ENCODE measurements at regions not wholly inside any gene's neighbourhood (a gene's known extent, or its start where the extent isn't known, plus 50 kb on each side); places are given as distances from the start of the nearest gene placed in this dataset.

DNA sequence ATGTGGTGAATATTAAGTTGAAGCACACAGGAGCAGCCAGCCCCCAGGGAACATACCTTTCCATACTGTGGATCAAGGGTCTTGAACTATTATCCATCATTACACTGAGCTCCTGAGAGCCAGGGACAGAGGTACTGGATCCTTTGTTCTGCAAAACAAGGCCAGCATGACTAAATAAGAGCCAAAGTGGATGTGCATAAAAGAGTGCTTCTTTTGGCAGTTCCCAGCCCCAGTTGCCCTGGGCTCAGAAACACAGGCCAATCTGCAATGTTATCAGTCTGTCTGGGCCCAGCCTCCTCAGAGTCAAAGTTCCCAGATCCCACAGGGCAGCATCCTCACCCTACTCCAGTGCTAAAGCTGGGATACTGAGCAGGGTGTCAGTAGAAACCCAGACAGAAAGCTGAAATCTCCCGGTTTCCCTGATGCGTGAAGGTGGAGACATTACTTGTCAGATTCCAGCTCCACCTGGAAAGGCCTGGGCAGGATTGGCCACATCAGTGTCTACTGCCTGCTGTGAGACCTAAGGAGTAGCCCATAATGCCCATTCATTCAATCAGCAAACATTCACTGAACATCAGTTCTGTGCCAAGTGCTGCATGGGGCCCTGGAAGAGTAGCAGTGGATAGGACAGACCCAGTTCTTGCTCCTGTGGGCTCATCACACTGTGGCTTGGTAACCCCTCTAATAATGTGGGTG, 342.7 kb downstream of the CXCL12 start:
- no peak overlapping the region for H3K4me3 ChIP-seq
- peak; percentile 12 for DNase-seq
- no peak overlapping the region for H3K9ac ChIP-seq (ENCODE audit: low read depth in 2 of 2, low read length in 2 of 2)
- H3K27me3 ChIP-seq: no peaks in the 10 kb centered on the region
- intact Hi-C loops (cut with DNase I): no loop called here
- TF ChIP-seq, protein P1, sequence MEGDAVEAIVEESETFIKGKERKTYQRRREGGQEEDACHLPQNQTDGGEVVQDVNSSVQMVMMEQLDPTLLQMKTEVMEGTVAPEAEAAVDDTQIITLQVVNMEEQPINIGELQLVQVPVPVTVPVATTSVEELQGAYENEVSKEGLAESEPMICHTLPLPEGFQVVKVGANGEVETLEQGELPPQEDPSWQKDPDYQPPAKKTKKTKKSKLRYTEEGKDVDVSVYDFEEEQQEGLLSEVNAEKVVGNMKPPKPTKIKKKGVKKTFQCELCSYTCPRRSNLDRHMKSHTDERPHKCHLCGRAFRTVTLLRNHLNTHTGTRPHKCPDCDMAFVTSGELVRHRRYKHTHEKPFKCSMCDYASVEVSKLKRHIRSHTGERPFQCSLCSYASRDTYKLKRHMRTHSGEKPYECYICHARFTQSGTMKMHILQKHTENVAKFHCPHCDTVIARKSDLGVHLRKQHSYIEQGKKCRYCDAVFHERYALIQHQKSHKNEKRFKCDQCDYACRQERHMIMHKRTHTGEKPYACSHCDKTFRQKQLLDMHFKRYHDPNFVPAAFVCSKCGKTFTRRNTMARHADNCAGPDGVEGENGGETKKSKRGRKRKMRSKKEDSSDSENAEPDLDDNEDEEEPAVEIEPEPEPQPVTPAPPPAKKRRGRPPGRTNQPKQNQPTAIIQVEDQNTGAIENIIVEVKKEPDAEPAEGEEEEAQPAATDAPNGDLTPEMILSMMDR (IDR thresholded peaks at IDR 0.05): no peak
- no peaks in the 10 kb centered on the region for H3K36me3 ChIP-seq
- H3K4me1 ChIP-seq: no peaks in the 10 kb centered on the region
- H3K27ac ChIP-seq: no peak overlapping the region
- H3K9me3 ChIP-seq: no peaks in the 10 kb centered on the region

DNA sequence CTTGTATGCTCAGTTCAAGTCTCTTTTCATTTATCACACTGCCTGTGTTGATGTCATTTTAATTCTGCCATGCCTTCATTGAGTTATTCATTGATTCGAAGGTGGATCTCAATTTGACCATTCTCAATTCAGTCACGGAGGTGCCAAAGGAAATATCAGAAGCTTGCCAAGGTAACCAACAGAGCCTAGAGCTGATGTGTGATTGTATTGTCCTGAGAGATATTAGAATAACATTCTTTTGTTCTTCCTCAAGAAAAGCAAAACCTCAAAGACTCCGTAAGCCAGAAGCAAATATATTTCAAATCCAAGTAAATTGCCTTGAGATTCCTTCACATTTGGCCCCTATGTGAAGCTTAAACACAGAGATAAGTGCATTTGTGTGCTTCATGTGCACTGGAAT, 345.3 kb downstream of the CXCL12 start:
- DNase-seq: no peak
- intact Hi-C loops (cut with DNase I): no loop called here
- no peaks in the 10 kb centered on the region for H3K36me3 ChIP-seq
- no peaks in the 10 kb centered on the region for H3K27me3 ChIP-seq
- H3K9me3 ChIP-seq: no peaks in the 10 kb centered on the region
- no peak overlapping the region for H3K4me3 ChIP-seq
- no peak overlapping the region for H3K9ac ChIP-seq (ENCODE audit: low read depth in 2 of 2, low read length in 2 of 2)
- no peaks in the 10 kb centered on the region for H3K4me1 ChIP-seq
- no peak overlapping the region for H3K27ac ChIP-seq
- TF ChIP-seq, protein P1 (IDR thresholded peaks at IDR 0.05): no peak

DNA sequence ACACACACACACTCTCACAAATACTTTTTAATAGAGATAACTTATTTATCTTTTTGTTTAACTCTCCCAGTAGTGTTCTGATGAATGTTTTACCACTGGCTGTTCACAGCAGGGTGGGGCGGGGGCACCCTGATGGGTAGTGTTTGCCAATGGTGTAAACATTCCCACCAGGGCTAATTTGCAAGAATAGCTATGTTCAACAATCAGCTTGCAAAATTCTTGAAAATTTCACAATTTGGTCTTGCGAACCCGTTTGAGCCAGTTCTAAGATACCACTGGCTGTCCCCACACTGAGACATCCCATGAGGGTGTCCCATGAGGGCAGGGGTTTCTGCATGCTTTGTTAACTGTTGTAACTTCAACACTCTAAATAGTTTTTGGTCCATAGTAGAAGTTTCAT, 348.5 kb downstream of the CXCL12 start:
- intact Hi-C loops (cut with DNase I): no loop called here
- Histone ChIP-seq H3K9me3 (no peaks in the 10 kb centered on the region), H3K4me1 (no peaks in the 10 kb centered on the region), H3K36me3 (no peaks in the 10 kb centered on the region), H3K27me3 (no peaks in the 10 kb centered on the region), H3K4me3 (no peak overlapping the region), H3K9ac (ENCODE audit: low read depth in 2 of 2, low read length in 2 of 2) (no peak overlapping the region), H3K27ac (no peak overlapping the region)
- peak; percentile 2 for DNase-seq
- TF ChIP-seq, protein P1 (IDR thresholded peaks at IDR 0.05): no peak

DNA sequence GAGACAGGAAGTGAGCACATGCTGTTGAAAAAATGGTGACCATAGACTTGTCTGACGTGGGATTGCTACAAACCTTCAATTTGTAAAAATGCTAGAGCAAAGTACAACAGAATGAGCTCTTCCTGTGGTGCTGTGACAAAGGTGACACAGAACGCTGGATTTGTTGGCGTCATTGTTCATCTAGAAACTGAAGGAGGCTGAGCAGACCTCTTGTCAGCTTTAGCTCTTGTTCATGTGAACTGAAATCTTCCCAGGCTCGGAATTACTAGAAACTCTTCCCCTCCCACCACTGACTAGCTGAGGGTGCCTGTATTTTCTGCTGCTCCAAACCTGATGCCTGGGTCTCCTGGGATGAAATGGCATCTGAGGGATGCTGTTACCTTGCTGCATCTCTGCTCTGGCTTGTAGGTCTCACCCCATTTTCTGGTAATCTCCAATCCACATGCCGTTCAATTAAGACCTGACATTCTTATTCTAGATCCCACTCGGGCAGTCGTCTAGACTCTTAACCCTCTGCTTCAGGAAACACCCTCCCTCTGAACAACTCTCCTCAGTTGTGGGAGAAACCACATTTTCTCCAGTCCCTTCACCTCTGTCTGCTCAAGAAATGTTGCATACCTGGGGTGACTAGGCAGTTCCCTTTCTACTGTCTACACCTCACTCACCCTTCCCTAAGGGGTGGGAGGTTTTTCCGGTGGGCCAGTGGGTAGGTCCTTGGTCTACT, 349.3 kb downstream of the CXCL12 start:
- peak; percentile 2 for DNase-seq
- Histone ChIP-seq H3K27me3 (no peaks in the 10 kb centered on the region), H3K27ac (no peak overlapping the region), H3K9me3 (no peaks in the 10 kb centered on the region), H3K4me3 (no peak overlapping the region), H3K36me3 (no peaks in the 10 kb centered on the region), H3K4me1 (no peaks in the 10 kb centered on the region), H3K9ac (ENCODE audit: low read depth in 2 of 2, low read length in 2 of 2) (no peak overlapping the region)
- TF ChIP-seq, protein P1 (IDR thresholded peaks at IDR 0.05): no peak
- intact Hi-C loops (cut with DNase I): no loop called here

DNA sequence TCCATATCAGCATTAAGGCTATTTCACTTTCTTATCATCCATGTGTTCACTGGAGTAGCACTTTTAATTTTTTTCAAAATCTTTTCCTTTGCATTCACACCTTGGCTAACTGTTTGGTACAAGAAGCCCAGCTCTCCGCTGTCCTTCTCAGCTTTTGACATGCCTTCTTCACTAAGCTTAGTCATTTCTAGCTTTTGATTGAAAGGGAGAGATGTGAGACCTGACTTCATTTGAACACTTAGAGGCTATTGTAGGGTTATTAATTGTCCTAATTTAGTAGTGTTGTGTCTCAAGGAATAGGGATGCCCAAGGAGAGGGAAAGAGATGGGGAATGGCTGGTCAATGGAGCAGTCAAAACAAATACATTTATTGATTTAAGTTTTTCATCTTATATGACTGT, 350.0 kb downstream of the CXCL12 start:
- DNase-seq: no peak
- TF ChIP-seq, protein P1 (IDR thresholded peaks at IDR 0.05): no peak
- H3K4me3 ChIP-seq: no peak overlapping the region
- H3K27ac ChIP-seq: no peak overlapping the region
- H3K9ac ChIP-seq (ENCODE audit: low read depth in 2 of 2, low read length in 2 of 2): no peak overlapping the region
- H3K4me1 ChIP-seq: no peaks in the 10 kb centered on the region
- intact Hi-C loops (cut with DNase I): no loop called here
- no peaks in the 10 kb centered on the region for H3K36me3 ChIP-seq
- no peaks in the 10 kb centered on the region for H3K27me3 ChIP-seq
- no peaks in the 10 kb centered on the region for H3K9me3 ChIP-seq
